Fibroblast of skin of scalp (primary cell): ENCODE measurements at regions not wholly inside any gene's neighbourhood (a gene's known extent, or its start where the extent isn't known, plus 50 kb on each side); places are given as distances from the start of the nearest gene placed in this dataset.

Source experiments
- DNase-seq: peaks from one replicate; pipeline ENCODE4 v3.0.0-alpha.2; 2013

GRCh38 chr13:82791035-82791434 lies 1091.2 kb downstream of the SLITRK1 start:
- DNase-seq: no peak

DNA sequence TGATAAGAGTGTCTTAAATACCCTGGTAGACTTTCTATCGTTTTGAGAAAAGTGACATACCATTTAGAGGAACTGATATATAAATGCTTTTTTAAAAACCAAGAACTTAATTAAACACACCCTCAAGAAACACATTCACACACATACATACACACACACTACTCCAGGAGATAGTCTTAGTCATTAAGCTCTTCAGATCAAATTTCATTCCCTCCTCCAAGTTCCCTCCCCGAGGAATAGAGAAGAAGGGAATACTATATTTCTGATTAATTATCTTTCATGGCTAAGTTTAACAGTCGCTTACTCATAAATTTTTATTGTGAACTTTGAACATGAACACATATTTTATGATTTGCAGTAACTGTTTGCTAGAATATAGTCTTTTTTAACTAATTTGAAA lies 1109.5 kb downstream of the SLITRK1 start:
- DNase-seq: peak; percentile 61

DNA sequence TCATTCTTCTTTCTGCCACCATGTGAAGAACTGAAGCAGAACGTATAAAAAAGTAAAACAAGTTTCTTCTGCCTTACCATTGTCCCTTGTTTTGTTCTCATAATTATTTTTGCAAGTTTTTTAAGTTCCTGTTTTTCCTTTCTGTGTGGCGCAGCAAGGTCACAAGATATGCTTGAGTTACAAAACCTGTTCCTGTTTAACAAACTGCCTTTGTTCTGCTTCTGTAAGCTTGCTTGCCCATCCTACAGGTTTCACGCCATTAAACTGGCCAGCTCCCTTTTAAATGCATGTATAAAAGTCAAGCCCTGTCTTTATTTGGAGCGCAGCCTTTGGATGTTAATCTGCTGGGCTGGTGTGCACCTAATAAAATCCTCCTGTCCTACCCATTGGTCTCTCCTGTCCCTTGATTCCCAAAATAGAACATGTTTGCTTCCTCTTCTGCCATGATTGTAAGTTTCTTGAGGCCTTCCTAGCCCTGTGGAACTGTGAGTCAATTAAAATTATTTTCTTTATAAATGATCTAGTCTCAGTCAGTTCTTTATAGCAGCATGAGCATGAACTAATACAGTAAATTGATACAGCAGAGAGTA lies 1115.4 kb downstream of the SLITRK1 start:
- DNase-seq: no peak

DNA sequence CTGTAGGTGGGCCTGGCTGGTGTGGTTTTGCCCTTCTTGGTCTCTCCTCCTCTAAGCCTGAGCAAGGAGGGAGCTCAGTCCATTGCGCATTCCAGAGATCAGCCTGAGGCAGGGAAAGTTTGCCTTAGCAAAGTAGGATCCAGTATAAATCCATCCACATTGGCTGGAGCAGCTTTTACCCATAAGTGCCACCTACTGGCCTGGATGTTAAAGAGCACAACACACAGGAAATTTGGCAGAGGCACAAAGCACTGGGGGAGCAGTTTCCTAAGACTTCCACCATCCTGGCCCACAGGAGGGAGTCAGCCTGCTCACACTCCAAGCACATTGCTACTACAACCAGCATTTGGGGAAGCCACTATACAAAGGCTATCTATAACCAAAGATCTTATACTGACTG lies 1124.2 kb downstream of the SLITRK1 start:
- DNase-seq: peak; percentile 40

DNA sequence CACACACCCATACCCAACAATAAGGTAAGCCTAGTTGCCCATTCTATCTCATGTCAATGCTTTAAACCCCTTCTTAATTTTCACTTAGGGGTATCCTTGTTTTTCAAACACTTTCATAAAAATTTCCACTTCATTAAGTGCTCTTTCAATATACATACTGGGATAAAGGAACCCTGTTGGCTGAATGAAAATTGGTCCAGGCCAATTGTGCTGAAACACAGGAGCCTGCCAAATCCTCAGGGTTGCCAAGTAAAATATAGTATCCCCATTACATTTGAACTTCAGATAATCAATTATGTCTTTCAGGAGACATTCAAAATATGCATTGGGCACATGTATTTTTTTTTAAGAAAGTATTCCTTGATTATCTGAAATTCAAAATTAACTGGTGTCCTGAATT lies 1131.1 kb downstream of the SLITRK1 start:
- DNase-seq: no peak

- DNase-seq: no peak
These were observed 1132.7 kb downstream of the SLITRK1 start for GRCh38 chr13:82749551-82749950.

DNA sequence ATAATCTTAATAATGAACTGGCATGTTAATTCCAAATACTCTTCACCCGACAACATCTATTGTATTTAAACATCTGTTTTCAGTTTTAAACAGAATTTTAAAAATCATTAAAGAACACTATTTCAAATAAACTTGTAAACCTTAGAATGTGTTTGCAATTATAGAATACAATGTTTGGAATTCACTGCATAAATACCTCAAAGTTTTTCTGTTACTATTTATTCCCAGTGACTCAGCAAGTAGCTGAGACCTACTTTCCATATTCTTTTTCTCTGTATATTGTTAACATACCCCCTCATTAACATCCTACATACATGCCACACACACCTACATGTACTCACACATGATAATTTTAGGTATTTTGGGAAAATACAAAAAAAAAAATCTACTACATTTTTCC lies 1134.3 kb downstream of the SLITRK1 start:
- peak; percentile 79 for DNase-seq

GRCh38 chr13:82747291-82747690 lies 1135.0 kb downstream of the SLITRK1 start:
- DNase-seq: peak; percentile 68

DNA sequence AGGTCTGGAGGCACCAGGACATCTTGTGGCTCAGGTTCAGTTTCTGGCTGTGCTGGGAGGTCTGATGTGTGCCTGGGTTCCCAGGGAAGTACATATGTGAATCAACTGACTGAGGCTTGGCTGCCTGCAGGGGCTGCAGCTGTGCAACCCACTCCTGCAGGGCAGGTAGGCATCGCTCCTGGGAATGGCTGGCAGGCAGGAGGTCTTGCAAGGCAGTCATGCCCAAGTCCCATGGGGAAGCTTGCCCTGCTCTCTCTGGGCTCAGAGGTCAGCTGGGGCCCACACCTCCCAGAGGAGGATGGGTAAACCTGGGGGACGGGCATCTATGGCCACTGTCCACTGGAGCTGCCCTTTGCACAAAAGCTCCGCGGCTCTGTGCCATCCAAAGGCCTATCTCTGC lies 1141.8 kb downstream of the SLITRK1 start:
- no peak for DNase-seq

DNA sequence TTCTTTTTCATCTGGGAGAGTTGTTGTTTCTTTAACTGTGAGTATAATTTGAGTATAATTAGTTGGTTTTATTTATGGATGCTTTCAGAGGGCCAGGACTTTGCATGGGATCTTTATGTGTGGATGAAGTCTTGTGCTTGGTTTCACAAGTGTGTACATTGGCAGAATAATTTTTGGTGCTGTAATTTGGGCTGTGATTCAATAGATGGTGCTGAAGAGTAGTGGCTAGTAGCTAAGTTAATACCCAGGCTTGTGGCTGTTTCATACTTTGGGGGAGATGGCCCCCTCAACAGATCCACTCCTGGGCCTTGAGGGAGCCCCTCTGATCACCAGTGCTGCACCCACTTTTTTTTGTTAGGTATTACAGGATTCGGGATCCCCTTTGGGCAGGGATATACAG lies 1142.4 kb downstream of the SLITRK1 start:
- DNase-seq: no peak

DNA sequence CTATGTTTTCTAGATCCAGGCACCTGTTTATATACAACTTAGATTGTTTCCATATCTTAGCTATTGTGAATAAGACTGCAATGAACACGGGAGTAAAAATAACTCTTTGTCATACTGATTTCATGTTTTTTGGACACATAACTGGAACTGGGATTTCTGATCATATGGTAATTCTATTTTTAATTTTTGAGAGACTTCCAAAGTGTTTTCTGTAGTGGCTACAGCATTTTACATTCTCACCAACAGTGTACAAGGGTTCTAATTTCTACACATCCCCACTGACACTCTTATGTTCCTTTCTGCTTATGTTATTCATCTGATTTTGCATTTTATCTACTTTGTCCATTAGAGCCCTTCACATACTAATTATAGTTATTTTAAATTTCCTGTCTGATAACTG lies 1152.9 kb downstream of the SLITRK1 start:
- no peak for DNase-seq

DNA sequence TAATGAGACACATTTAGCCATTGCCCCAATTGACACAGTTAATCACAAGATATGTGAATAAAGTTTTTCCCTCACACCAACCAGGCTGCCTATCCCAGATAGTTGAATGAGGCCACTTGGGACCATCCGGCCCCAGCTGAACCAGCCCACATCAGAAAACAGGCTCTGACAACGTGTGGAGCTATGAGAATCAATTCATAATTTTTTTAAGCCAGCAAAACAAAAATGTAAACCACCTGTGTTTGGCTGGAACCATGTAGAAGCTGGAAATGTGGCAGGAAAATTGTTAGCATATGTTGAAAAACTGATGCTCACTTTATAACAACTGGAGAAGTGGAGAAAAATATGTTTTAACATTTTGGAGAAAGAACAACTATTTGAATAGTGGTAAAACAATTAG lies 1161.3 kb downstream of the SLITRK1 start:
- no peak for DNase-seq

DNA sequence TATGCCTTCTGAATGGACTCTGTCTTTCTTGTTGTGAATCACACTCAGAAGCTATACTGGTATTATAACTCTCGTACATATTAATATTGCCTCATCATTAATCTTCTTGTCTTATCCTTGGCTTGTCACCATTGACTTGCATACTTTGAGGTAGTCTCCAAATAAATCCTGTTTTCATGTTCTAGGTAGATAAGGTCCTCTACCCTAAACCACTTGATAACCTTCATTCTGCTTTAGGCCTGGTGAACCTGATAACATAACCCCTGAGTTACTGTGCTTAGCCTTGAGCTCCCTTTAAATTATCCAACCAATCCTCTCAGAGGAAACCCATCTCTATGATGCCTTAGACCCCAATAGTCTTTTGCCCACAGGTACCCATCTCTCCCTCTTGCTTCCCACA lies 1162.3 kb downstream of the SLITRK1 start:
- no peak for DNase-seq

DNA sequence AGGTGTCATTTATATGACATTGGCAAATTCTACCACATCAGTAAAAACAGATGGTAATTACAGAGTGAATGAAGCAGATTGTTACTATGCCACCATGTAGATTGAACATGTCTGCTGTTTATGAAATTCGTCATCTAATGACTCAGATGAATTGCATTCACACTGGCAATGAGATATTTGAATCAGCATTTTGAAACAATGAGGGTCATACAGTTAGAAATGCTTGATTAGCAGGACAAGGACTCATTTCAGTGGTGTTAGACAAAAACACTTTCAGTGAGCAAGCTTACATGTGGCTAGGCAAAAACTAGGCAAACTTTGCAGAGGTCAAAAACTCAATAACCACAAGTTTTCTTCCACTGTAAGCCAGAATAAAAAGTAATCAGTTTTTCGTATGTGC lies 1165.0 kb downstream of the SLITRK1 start:
- peak; percentile 81 for DNase-seq

DNA sequence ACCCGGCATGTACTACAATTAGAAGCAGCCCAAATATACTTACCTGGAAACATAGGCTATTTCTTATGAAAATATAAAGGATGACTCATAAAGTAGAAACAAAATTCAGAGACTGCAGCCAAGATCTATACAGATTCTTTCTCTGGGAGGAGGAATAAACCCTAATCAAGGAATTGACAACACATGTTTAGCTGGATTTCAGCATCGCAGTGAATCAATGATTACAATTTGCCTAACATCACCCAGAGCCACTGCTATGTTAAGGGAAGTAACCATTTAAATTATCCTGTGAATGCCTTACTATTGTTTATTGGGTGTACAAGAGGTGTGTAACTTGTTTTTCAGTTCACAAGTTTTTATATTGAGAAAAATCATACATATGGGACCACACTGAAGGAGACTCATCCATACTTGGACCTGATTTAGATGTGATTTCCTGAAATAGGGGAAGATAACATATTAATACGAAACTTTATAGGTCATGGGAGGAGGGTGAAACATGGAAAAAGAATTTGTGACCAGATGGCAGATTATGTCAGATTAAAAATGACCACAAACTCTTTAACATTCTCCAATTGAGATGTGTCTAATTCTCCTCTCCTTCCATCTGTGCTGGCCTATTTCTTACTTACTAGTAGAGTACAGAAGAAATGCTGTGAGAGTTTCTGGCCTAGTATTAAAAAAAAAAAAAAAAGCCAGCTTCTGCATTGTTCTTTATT lies 1168.4 kb downstream of the SLITRK1 start:
- peak; percentile 58 for DNase-seq

GRCh38 chr13:82702513-82702912 lies 1179.8 kb downstream of the SLITRK1 start:
- no peak for DNase-seq

- DNase-seq: no peak
These were observed 1181.3 kb downstream of the SLITRK1 start for GRCh38 chr13:82701020-82701419.

DNA sequence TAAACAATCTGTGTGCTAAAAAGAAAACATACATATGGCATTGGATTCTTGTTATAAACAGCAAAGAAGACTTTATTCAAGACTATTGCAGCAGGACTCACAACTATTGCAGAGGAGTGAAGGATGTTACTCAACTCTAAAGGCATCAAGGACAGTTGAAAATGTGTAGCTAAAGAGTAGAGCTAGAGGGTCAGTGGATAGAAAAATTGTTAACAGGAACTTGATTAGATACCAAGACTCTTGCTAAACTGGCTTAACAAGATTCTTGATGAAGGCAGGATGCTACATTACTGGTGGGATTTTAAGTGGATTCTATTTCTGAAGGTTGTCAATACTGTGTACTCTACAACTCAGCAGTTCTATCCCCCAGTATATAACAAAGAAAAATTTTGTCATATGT lies 1183.3 kb downstream of the SLITRK1 start:
- no peak for DNase-seq

DNA sequence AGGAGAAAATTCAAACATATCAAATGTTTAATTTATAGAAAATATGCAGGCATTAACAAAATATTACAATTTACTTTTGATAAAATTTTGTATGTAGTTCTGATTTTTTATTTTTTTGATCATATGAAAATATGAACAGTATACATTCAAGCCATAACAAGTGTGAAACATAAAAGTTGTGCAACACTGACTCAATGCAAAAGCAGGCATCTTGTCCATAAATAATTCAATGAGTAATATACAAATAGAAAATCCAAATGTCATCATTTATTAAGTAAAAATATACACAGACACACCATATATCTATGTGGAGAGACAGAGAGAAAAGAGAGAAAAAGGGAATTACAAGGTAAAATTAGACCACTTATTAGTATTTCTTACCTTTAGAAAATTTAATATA lies 1183.9 kb downstream of the SLITRK1 start:
- DNase-seq: peak; percentile 31

DNA sequence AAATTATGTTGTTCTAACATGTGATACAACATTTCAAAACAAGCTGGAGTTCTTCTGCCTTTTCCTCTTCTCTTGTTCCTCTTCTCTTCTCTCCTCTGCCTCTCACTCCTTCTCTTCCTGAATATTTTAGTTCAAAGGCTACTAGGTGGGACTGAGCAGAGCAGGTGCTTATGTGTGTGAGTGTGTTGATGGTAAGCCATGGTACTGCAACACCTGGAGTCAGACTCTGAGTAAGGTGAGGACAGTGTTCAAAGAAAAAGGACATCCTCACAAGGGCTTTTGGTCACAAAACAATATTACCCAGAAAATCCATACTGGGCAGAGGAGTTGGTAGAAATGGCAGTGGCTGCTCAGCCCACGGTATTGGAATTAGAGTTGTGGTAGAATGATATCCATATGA lies 1188.7 kb downstream of the SLITRK1 start:
- DNase-seq: no peak

GRCh38 chr13:82688400-82688994 lies 1193.8 kb downstream of the SLITRK1 start:
- peak; percentile 1 for DNase-seq

DNA sequence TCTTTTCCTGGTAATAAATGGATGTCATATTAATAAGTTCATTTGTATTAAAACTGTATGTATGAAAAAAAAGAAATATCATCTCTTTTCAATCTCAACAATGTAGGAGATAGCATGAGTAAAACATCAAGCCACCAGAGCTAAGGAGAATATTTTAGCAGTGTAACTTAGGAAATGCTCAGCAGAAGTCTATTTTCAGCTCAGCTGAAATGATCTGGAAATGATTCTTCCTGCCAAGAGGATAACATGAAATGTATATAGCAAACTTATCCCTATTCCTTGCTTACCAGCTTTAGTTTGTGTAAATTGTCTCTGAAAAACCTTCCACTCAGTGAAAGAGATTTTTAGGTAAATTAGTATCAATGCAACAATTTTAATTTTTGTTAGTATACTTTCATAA lies 1194.4 kb downstream of the SLITRK1 start:
- DNase-seq: no peak

- DNase-seq: no peak
These were observed 1200.7 kb downstream of the SLITRK1 start for GRCh38 chr13:82681535-82681934.

DNA sequence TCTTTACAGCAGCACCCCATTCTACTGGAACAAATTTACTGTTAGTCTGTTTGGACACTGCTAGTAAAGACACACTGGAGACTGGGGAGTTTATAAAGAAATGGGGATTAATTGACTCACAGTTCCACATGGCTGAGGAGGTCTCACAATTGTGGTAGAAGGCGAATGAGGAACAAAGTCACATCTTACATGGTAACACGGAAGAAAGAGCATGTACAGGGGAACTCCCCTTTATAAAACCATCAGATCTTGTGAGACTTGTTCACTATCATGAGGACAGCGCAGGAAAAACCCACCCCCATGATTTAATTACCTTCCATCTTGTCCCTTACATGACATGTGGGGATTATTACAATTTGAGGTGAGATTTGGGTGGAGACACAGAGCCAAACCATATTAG lies 1204.2 kb downstream of the SLITRK1 start:
- DNase-seq: no peak
